Skin of body (tissue), 1 donor: ENCODE measurements at regions not wholly inside any gene's neighbourhood (a gene's known extent, or its start where the extent isn't known, plus 50 kb on each side); places are given as distances from the start of the nearest gene placed in this dataset.

Experiments
- DNase-seq: peaks from one replicate; lab custom pipeline; 2025; lab: John Stamatoyannopoulos, UW

DNA sequence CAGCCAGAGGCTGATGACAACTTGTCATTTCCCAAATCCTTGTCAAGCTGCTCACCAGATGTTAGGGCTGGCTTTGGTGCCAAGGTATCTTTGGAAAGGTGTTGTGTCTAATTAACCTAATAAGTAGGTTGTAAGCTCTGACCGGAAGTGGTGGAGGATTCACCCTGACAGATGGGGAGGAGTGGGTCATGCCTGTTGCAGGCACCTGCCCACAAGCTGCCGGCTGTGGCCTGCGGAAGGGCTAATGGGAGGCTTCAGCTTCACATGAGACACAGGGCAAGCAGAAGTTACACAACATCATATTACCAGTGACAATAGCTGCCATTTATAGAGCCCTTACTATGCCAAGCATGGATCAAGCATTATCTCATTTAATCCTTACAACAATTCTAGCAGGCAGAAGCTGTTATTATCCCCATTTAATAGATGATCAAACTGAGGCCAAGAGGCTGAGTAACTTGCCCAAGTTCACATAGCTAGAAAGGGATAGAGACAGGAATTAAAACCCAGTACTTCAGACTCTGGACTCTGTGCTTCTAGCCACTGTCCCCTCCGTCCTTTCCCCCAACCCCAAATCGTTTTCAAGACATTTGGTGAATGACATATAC lies 63.1 kb upstream of the DUSP5 start:
- DNase-seq, result no peak

- no peak for DNase-seq
Observed at GRCh38 chr10:110436554-110437350, 61.0 kb upstream of the DUSP5 start.

DNA sequence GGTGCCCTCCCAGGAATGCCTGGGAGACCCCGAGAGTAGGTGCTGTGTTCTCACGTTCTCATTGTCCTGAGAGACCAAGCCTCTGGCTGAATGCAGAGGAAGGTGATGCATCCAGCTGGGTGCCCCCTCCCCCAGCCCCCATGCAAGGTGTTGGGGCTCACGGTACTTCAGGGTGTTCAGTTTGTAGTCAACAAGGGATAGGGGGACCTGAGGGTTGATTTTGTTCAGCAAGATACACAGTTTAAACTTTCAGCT lies 60.4 kb upstream of the DUSP5 start:
- DNase-seq, result no peak

- no peak for DNase-seq
Observed at GRCh38 chr10:110437761-110438341, 59.9 kb upstream of the DUSP5 start.

GRCh38 chr10:110442746-110443145 lies 55.0 kb upstream of the DUSP5 start:
- no peak for DNase-seq

- no peak for DNase-seq
Observed at GRCh38 chr10:110443239-110444003, 54.3 kb upstream of the DUSP5 start.

GRCh38 chr10:110444004-110444337 lies 53.7 kb upstream of the DUSP5 start:
- no peak for DNase-seq

DNA sequence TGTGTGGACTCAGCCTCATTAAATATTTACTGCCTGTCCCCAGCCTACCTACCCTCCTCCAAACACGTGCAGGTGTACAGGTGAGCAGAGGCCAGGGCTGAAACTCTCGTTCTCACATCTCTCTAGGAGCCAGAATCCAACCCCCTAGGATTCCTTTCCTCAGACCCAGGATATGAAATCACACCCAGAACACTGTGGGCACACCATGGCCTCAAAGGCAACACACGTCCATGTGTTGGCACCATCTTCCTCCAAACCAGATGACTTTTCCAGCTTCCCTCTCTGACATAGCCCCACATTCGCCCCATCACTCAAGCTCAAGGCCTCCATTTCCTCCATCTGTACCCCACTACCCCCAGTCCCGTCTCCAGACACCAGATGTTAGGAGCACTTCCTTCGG lies 51.8 kb upstream of the DUSP5 start:
- no peak for DNase-seq

- no peak for DNase-seq
Observed at GRCh38 chr10:110446277-110446676, 51.4 kb upstream of the DUSP5 start.

DNA sequence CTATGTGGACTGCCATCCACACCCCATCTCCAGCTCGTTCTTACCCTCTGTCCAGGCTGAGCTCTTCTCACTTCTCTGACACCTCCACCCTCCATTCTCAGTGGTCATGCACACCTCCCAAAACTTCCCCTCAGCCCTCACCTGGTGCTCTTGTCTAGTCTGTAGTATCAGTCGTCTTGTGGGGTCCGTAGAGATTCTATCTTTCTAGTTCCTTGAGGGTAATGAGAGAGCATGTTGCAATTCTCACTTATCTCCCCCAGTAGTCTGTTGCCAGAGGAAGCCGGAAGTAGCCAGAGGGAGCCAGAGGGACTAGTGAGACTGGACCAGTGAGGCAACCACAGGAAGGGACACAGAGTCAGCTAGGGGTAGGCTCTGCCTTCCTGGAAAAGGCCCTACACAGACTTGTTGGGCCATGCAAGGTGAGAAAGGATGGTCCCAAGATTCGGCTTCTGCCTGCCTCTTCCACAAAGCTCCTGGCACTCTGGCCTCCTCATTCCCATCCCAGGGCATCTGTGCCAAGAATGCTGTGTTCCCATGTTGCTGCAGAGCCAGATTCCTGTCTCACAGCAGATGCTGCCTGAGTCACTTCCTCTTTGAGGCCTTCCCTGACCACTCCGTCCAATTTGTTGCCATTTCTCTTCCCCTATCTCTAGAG lies 50.6 kb upstream of the DUSP5 start:
- no peak for DNase-seq

DNA sequence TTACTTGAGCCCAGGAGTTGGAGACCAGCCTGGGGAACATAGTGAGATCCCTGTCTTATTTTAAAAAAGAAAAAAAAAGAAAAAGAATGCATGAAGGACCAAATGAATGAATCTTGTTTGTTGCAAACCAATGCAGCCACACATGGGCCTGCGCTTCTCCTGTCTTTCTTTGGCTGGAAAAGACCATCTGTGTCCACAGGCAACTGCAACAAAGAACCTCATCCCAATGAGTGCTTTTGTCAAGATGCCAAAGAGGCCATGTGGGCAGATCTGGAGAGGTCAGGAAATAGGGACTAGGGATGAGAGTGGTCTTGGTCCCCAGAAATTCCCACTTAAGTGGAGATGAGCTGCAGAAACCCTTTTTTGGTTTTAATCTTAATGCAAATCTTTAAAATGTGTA lies 49.8 kb upstream of the DUSP5 start:
- no peak for DNase-seq
